Body of pancreas (tissue), 4 donors: ENCODE measurements at regions not wholly inside any gene's neighbourhood (a gene's known extent, or its start where the extent isn't known, plus 50 kb on each side); places are given as distances from the start of the nearest gene placed in this dataset.

Experiments
- ATAC-seq: fragments of 150-250 bp; one replicate; pipeline ENCODE4 v1.9.1; 2016
- DNase-seq, 4 donors: peaks; one replicate each; pipeline ENCODE4 v3.0.0-alpha.2; 2019
- H3K27ac ChIP-seq, 4 donors: fragments of 200-600 bp; sonication (generic); 1 replicate in 3 of 4; 2 replicates in 1 of 4; pipeline versions ENCODE4 v1.5.1 to v1.6.1; 2016 to 2019; ENCODE audit warnings: mild to moderate bottlenecking in 1 of 4, mixed read lengths in 1 of 4, moderate library complexity in 1 of 4
- H3K27me3 ChIP-seq, 2 donors: fragments of 200-600 bp; sonication (generic); one replicate each; pipeline ENCODE4 v1.6.0; 2016; ENCODE audit warnings: mild to moderate bottlenecking in 1 of 2
- H3K36me3 ChIP-seq, 2 donors: fragments of 200-600 bp; sonication (generic); replicated peaks in 1 of 2; 2 replicates each; pipeline ENCODE4 v1.5.1; 2016; ENCODE audit warnings: low read depth in 2 of 2; ENCODE audit not compliant: insufficient read depth in 1 of 2
- H3K4me1 ChIP-seq: fragments of 200-600 bp; sonication (generic); one replicate; pipeline ENCODE4 v1.6.0; 2016
- H3K4me3 ChIP-seq, 2 donors: fragments of 200-600 bp; sonication (generic); 1 replicate in 1 of 2; 2 replicates in 1 of 2; pipeline ENCODE4 v1.5.1; 2016 to 2019
- H3K9me3 ChIP-seq, 3 donors: fragments of 200-600 bp; sonication (generic); 1 replicate in 2 of 3; 2 replicates in 1 of 3; pipeline ENCODE4 v1.5.1; 2016
- POLR2A ChIP-seq, 3 donors: fragments of 450-650 bp; IDR thresholded peaks; one replicate each; pipeline ENCODE4 v1.6.1; 2016; ENCODE audit warnings: antibody characterized with exemption in 3 of 3, mild to moderate bottlenecking in 2 of 3
- WGBS, 2 donors: methylation state at CpG; one replicate each; pipeline ENCODE4 v1.1.5; 2017; 5-methylcytosine and 5-hydroxymethylcytosine counted together
- intact Hi-C: fragments of 100-400 bp; cut with DNase I; formaldehyde crosslinking; loops from one replicate; pipeline ENCODE4 v1.15.1; 2023
- TF ChIP-seq, protein P1 (sequence below), 7 experiments: fragments of 450-650 bp in 4 of 7; fragments of 200-600 bp in 3 of 7; sonication (generic) in 3 of 7; IDR thresholded peaks; one replicate each; pipeline ENCODE4 v1.5.1; 2016 to 2019; ENCODE audit warnings: antibody characterized with exemption in 7 of 7

DNA sequence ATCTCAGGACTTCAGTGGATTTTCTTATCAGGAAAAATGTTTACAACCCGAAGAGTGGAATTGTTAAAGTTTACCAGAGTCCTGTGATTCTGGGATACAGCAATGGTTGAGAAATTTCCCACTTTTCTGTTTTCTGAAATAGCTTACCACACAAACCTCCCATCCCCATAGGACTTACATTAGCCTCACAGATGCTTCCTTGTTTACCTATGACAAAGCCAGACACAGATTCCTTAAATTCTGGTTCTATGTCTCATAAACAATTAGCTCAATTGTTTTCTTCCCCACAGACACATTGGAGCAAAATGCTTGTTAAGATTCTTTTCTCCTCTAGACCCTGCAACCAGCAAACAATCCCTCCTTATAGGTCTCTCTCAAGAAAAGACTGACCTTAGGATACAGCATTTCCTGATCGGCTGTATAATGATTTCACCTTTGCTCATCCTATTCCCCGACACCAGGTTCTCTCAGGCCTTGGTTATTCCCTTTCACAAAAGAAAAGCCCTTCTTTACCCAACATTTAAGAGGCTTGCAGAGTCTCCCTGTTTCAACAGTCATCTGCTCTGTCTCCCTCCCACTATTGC lies 886.2 kb downstream of the ARAP2 start:
- ATAC-seq (no peak), DNase-seq (no peak)
- no peaks in the 10 kb centered on the region for H3K27me3 ChIP-seq
- H3K36me3 ChIP-seq = no peaks in the 10 kb centered on the region
- no peak overlapping the region for H3K4me3 ChIP-seq
- intact Hi-C loops = no loop called here
- 28 to 33% methylated on average over 3 of the region's 3 CpGs for WGBS, 2 donors
- no peaks in the 10 kb centered on the region for H3K4me1 ChIP-seq
- no peaks in the 10 kb centered on the region for H3K9me3 ChIP-seq
- TF ChIP-seq, protein P1, sequence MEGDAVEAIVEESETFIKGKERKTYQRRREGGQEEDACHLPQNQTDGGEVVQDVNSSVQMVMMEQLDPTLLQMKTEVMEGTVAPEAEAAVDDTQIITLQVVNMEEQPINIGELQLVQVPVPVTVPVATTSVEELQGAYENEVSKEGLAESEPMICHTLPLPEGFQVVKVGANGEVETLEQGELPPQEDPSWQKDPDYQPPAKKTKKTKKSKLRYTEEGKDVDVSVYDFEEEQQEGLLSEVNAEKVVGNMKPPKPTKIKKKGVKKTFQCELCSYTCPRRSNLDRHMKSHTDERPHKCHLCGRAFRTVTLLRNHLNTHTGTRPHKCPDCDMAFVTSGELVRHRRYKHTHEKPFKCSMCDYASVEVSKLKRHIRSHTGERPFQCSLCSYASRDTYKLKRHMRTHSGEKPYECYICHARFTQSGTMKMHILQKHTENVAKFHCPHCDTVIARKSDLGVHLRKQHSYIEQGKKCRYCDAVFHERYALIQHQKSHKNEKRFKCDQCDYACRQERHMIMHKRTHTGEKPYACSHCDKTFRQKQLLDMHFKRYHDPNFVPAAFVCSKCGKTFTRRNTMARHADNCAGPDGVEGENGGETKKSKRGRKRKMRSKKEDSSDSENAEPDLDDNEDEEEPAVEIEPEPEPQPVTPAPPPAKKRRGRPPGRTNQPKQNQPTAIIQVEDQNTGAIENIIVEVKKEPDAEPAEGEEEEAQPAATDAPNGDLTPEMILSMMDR (IDR thresholded peaks at IDR 0.05) = no peak
- no peak for TF ChIP-seq POLR2A (IDR thresholded peaks at IDR 0.05)
- H3K27ac ChIP-seq = no peak overlapping the region

DNA sequence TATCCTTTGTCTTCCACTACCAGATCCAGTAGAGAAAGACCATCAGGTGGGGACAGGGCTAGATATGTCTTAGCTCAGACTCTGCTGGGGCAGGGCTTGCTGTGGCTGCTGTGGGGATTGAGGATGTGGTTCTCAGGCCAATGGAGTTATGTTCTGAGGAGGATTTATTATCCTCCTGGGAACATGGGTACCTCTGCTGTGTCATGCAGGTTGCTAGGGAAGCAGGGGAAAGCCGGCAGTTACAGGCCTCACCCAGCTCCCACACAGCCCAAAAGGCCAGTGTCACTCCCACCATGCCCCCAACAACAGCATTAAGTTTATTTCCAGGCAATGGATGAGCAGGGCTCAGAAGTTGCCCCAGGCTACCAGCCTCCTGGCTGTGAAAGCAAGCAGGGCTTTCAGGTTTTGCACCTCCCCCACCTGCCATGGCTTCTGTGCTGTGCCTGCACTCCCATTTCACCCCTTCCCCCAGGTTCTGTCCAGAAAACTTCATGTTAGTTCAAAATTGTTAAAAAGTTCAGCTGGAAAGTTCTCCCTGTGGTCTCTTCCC lies 879.9 kb downstream of the ARAP2 start:
- Histone ChIP-seq H3K4me1 (no peaks in the 10 kb centered on the region), H3K27me3 (no peaks in the 10 kb centered on the region), H3K4me3 (no peak overlapping the region), H3K9me3 (no peaks in the 10 kb centered on the region), H3K27ac (no peak overlapping the region), H3K36me3 (no peaks in the 10 kb centered on the region)
- WGBS, 2 donors = 50 to 63% methylated on average over 1 of the region's 1 CpG
- ATAC-seq (no peak), DNase-seq (no peak)
- no peak for TF ChIP-seq POLR2A (IDR thresholded peaks at IDR 0.05)
- TF ChIP-seq, protein P1 (IDR thresholded peaks at IDR 0.05) = no peak
- intact Hi-C loops = no loop called here

DNA sequence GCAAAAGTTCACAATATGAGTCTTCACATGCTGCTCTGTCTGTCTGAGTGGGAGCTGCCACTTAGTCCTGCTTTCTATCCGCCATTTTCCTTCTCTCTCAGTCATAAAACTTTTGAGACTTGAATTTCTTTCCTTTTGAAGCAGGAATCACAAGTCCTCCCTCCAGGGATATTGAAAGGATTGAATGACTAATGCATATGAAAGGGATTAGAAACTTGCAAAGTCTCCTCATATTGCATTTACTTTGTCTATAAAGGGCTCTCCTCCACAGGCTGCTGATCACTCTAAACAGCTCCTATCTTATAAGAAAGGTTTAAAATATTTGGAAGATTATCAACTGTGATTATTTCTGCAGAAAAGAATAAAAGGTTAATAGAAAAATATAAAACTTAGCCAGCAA lies 879.1 kb downstream of the ARAP2 start:
- ATAC-seq (no peak), DNase-seq (no peak)
- no peaks in the 10 kb centered on the region for H3K27me3 ChIP-seq
- H3K27ac ChIP-seq = no peak overlapping the region
- TF ChIP-seq POLR2A (IDR thresholded peaks at IDR 0.05) = no peak
- TF ChIP-seq, protein P1 (IDR thresholded peaks at IDR 0.05) = no peak
- no peak overlapping the region for H3K4me3 ChIP-seq
- H3K9me3 ChIP-seq = no peaks in the 10 kb centered on the region
- no peaks in the 10 kb centered on the region for H3K4me1 ChIP-seq
- WGBS, 2 donors = 46 to 64% methylated on average over 1 of the region's 1 CpG
- intact Hi-C loops = no loop called here
- H3K36me3 ChIP-seq = no peaks in the 10 kb centered on the region

DNA sequence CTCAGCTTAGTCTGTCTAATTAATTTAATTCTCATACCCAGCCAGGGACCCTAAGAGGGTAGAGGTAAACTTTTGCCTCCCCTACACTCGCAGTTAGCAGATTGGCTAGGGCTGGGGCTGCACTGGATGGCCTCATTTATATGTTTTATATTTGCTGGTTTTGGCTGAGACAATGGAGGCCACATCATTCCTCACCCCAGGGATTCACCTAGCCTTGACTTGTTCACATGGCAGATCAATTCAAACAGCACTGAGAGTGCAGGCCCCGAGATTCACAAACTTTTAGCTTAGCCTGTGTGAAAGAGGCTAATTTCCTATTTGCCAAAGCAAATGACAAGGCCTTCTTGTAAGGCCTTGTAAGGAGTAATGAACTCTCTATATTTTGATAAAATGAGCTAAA lies 844.4 kb downstream of the ARAP2 start:
- TF ChIP-seq, protein P1 (IDR thresholded peaks at IDR 0.05) = no peak
- no peak for TF ChIP-seq POLR2A (IDR thresholded peaks at IDR 0.05)
- intact Hi-C loops = no loop called here
- Histone ChIP-seq H3K27ac (no peak overlapping the region), H3K4me3 (no peak overlapping the region), H3K36me3 (no peaks in the 10 kb centered on the region), H3K27me3 (no peaks in the 10 kb centered on the region), H3K4me1 (no peaks in the 10 kb centered on the region), H3K9me3 (no peaks in the 10 kb centered on the region)
- ATAC-seq = no peak
- no peak for DNase-seq
- 40 to 66% methylated on average over 2 of the region's 2 CpGs for WGBS, 2 donors

DNA sequence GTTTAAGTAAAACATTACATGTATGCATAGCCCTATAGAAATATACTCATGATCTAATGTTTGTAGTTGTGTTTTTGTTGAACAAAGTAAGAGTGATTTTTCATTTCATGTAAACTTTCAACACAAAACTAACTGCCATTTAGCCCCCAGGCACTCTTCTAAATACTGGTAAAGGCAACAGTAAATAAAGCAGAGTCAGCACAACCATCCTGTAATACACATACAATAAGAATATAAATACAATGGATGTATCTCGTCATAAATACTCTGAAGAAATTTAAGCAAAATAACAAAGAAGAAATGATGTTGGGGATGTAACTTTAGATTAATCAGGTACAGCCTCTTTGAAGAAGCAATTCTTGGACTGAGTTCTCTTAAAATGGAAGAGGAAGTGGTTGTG lies 821.2 kb downstream of the ARAP2 start:
- no peaks in the 10 kb centered on the region for H3K4me1 ChIP-seq
- no peaks in the 10 kb centered on the region for H3K9me3 ChIP-seq
- H3K27ac ChIP-seq = no peak overlapping the region
- H3K36me3 ChIP-seq = no peaks in the 10 kb centered on the region
- no peak for TF ChIP-seq POLR2A (IDR thresholded peaks at IDR 0.05)
- TF ChIP-seq, protein P1 (IDR thresholded peaks at IDR 0.05) = no peak
- no peak for ATAC-seq
- DNase-seq = no peak
- intact Hi-C loops = no loop called here
- 48 to 66% methylated on average over 1 of the region's 1 CpG for WGBS, 2 donors
- H3K4me3 ChIP-seq = no peak overlapping the region
- no peaks in the 10 kb centered on the region for H3K27me3 ChIP-seq
